Neuronal stem cell (in vitro differentiated cells): ENCODE measurements at regions not wholly inside any gene's neighbourhood (a gene's known extent, or its start where the extent isn't known, plus 50 kb on each side); places are given as distances from the start of the nearest gene placed in this dataset.

Experiments used
- DNase-seq: peaks from one replicate; pipeline ENCODE4 v3.0.0-alpha.2; 2013; ENCODE audit warnings: low spot score
- H2AFZ ChIP-seq: one replicate; pipeline ENCODE4 v1.6.1; 2013; ENCODE audit warnings: mild to moderate bottlenecking, low read length, inconsistent platforms
- H2AK5ac ChIP-seq: 2 replicates; pipeline ENCODE4 v1.6.1; 2013; ENCODE audit warnings: low read depth, mild to moderate bottlenecking, inconsistent platforms, low read length, moderate library complexity, mixed read lengths
- H2BK120ac ChIP-seq: 2 replicates; pipeline ENCODE4 v1.6.1; 2013; ENCODE audit warnings: low read depth, mild to moderate bottlenecking, inconsistent platforms, low read length, moderate library complexity, mixed read lengths
- H2BK12ac ChIP-seq: one replicate; pipeline ENCODE4 v1.6.1; 2013; ENCODE audit warnings: low read length, inconsistent platforms
- H2BK15ac ChIP-seq: 2 replicates; pipeline ENCODE4 v1.6.1; 2013; ENCODE audit warnings: mild to moderate bottlenecking, low read length, inconsistent platforms, mixed read lengths
- H2BK5ac ChIP-seq: one replicate; pipeline ENCODE4 v1.6.1; 2013; ENCODE audit warnings: inconsistent platforms, mild to moderate bottlenecking, low read length, moderate library complexity
- H3K14ac ChIP-seq: one replicate; pipeline ENCODE4 v1.6.1; 2013; ENCODE audit warnings: low read length, inconsistent platforms
- H3K18ac ChIP-seq: 2 replicates; pipeline ENCODE4 v1.6.1; 2013; ENCODE audit warnings: low read length, inconsistent platforms
- H3K23ac ChIP-seq: 2 replicates; pipeline ENCODE4 v1.6.1; 2013; ENCODE audit warnings: low read depth, mild to moderate bottlenecking, mixed read lengths, low read length, inconsistent platforms; ENCODE audit not compliant: poor library complexity
- H3K27ac ChIP-seq: replicated peaks from 3 replicates; pipeline ENCODE4 v1.5.1; 2013; ENCODE audit warnings: low read length, inconsistent platforms
- H3K27me3 ChIP-seq, 3 experiments: 2 replicates each; pipeline ENCODE4 v1.6.1; 2013; ENCODE audit warnings: low read length in 3 of 3, mild to moderate bottlenecking in 2 of 3, inconsistent platforms in 1 of 3, low read depth in 1 of 3, mixed read lengths in 1 of 3, moderate library complexity in 1 of 3; ENCODE audit not compliant: control insufficient read depth in 3 of 3, insufficient read depth in 3 of 3
- H3K36me3 ChIP-seq, 2 donors: replicated peaks in 1 of 2; 2 replicates each; pipeline ENCODE4 v1.6.1; 2013; ENCODE audit warnings: low read length in 2 of 2; ENCODE audit not compliant: control insufficient read depth in 2 of 2, insufficient read depth in 2 of 2
- H3K4ac ChIP-seq: 2 replicates; pipeline ENCODE4 v1.6.1; 2013; ENCODE audit warnings: inconsistent platforms, mild to moderate bottlenecking, low read length, moderate library complexity
- H3K4me1 ChIP-seq, 2 donors: 1 replicate in 1 of 2; 2 replicates in 1 of 2; pipeline ENCODE4 v1.6.1; 2013; ENCODE audit warnings: low read length in 2 of 2, low read depth in 1 of 2; ENCODE audit not compliant: control insufficient read depth in 2 of 2, insufficient read depth in 1 of 2
- H3K4me2 ChIP-seq: one replicate; pipeline ENCODE4 v1.6.1; 2013; ENCODE audit warnings: mild to moderate bottlenecking, low read length, inconsistent platforms; ENCODE audit not compliant: insufficient read depth, poor library complexity, severe bottlenecking
- H3K4me3 ChIP-seq, 2 donors: 2 replicates each; pipeline ENCODE4 v1.5.1; 2013; ENCODE audit warnings: low read length in 2 of 2, mild to moderate bottlenecking in 2 of 2, inconsistent platforms in 1 of 2, moderate library complexity in 1 of 2
- H3K79me1 ChIP-seq: one replicate; pipeline ENCODE4 v1.6.1; 2013; ENCODE audit warnings: low read depth, mild to moderate bottlenecking, inconsistent platforms, low read length, moderate library complexity
- H3K9ac ChIP-seq: one replicate; pipeline ENCODE4 v1.6.1; 2013; ENCODE audit warnings: mild to moderate bottlenecking, low read depth, low read length, inconsistent platforms; ENCODE audit not compliant: poor library complexity
- H3K9me3 ChIP-seq, 2 donors: replicated peaks in 1 of 2; 2 replicates each; pipeline versions ENCODE3 to v1.6.1; 2013; ENCODE audit warnings: low read length in 2 of 2, mild to moderate bottlenecking in 2 of 2, inconsistent platforms in 1 of 2, low read depth in 1 of 2, mixed read lengths in 1 of 2, moderate library complexity in 1 of 2; ENCODE audit not compliant: control insufficient read depth in 2 of 2, insufficient read depth in 1 of 2
- H4K8ac ChIP-seq: one replicate; pipeline ENCODE4 v1.6.1; 2013; ENCODE audit warnings: low read depth, mild to moderate bottlenecking, inconsistent platforms, low read length, moderate library complexity
- H4K91ac ChIP-seq: one replicate; pipeline ENCODE4 v1.6.1; 2013; ENCODE audit warnings: low read length, low read depth, mild to moderate bottlenecking, inconsistent platforms; ENCODE audit not compliant: poor library complexity
- WGBS, 2 donors: extraction: QIAGEN DNeasy Blood & Tissue Kit; methylation state at CpG; one replicate each; pipeline ENCODE4 v1.1.7; 2013; ENCODE audit warnings: missing lambda C conversion rate in 2 of 2, mixed read lengths in 1 of 2; ENCODE audit not compliant: insufficient read length in 2 of 2, insufficient replicate concordance in 1 of 2; ENCODE audit errors: extremely low coverage in 2 of 2; 5-methylcytosine and 5-hydroxymethylcytosine counted together

DNA sequence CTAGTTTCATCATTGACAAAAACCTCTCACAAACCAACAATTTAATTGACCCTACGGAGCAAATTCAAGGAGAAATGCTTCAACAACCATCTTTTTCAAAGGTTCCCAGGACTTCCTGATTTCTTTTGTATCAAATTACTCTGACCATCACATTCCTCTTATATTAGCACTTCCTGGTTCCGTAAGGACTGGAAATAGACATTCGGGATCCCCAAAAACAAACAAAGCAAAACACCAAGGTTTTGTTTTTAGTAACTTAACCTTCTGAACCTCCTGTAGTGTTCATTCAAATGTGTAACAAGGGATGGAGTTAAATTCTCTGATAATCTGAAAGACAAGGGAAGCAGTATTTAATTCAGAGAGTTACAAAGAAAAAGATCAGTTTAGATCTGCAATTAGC is 387.6 kb upstream of the NRP1 start:
- peaks cover 3 to 22% of the 10 kb centered on the region in 2 donors for H3K9me3 ChIP-seq
- no peaks in the 10 kb centered on the region for H3K36me3 ChIP-seq
- no peak overlapping the region for H2BK12ac ChIP-seq
- no peak overlapping the region for H3K14ac ChIP-seq
- no peak overlapping the region for H3K23ac ChIP-seq
- H3K4me1 ChIP-seq: peaks cover 2 to 3% of the 10 kb centered on the region in 2 donors
- no peak overlapping the region for H2AFZ ChIP-seq
- H3K4me2 ChIP-seq: no peak overlapping the region
- no peak overlapping the region for H2BK15ac ChIP-seq
- no peak overlapping the region for H3K4ac ChIP-seq
- H2BK5ac ChIP-seq: no peak overlapping the region
- H4K91ac ChIP-seq: no peak overlapping the region
- H3K4me3 ChIP-seq: no peak overlapping the region
- no peaks in the 10 kb centered on the region for H3K27me3 ChIP-seq
- no peak overlapping the region for H4K8ac ChIP-seq
- no peak overlapping the region for H2AK5ac ChIP-seq
- H3K9ac ChIP-seq: no peak overlapping the region
- no CpG with 5 or more reads among the region's 3 CpGs for WGBS, 2 donors
- no peaks in the 10 kb centered on the region for H3K79me1 ChIP-seq
- no peak for DNase-seq
- H3K18ac ChIP-seq: no peak overlapping the region
- no peak overlapping the region for H3K27ac ChIP-seq
- H2BK120ac ChIP-seq: no peak overlapping the region

GRCh38 chr10:33721509-33721908 is 387.0 kb upstream of the NRP1 start:
- H4K91ac ChIP-seq: no peak overlapping the region
- no peak overlapping the region for H2BK12ac ChIP-seq
- H3K27me3 ChIP-seq: no peaks in the 10 kb centered on the region
- H3K4me3 ChIP-seq: no peak overlapping the region
- H3K27ac ChIP-seq: no peak overlapping the region
- no peak overlapping the region for H2BK5ac ChIP-seq
- no peak overlapping the region for H2BK15ac ChIP-seq
- H3K4ac ChIP-seq: no peak overlapping the region
- no peak overlapping the region for H2AFZ ChIP-seq
- no peak overlapping the region for H2AK5ac ChIP-seq
- no peak for DNase-seq
- peaks cover 2 to 3% of the 10 kb centered on the region in 2 donors for H3K4me1 ChIP-seq
- no peak overlapping the region for H3K23ac ChIP-seq
- H3K79me1 ChIP-seq: no peaks in the 10 kb centered on the region
- H3K9ac ChIP-seq: no peak overlapping the region
- peaks cover 3 to 22% of the 10 kb centered on the region in 2 donors for H3K9me3 ChIP-seq
- no peak overlapping the region for H3K14ac ChIP-seq
- no peak overlapping the region for H3K4me2 ChIP-seq
- no peak overlapping the region for H2BK120ac ChIP-seq
- no peak overlapping the region for H3K18ac ChIP-seq
- no peaks in the 10 kb centered on the region for H3K36me3 ChIP-seq
- H4K8ac ChIP-seq: no peak overlapping the region
- no CpG with 5 or more reads among the region's 7 CpGs for WGBS, 2 donors

- DNase-seq: no peak
These were observed 385.7 kb upstream of the NRP1 start for GRCh38 chr10:33720161-33720560.

GRCh38 chr10:33719005-33719703 is 384.7 kb upstream of the NRP1 start:
- no peak overlapping the region for H2AFZ ChIP-seq
- no peak overlapping the region for H2BK120ac ChIP-seq
- no peak overlapping the region for H3K18ac ChIP-seq
- H3K79me1 ChIP-seq: no peaks in the 10 kb centered on the region
- H3K4me3 ChIP-seq: no peak overlapping the region
- no CpG with 5 or more reads among the region's 8 CpGs for WGBS, 2 donors
- no peak overlapping the region for H2BK12ac ChIP-seq
- peaks cover 2 to 6% of the 10 kb centered on the region in 2 donors for H3K4me1 ChIP-seq
- peak overlapping the region; percentile 26 for H3K9ac ChIP-seq
- no peaks in the 10 kb centered on the region for H3K27me3 ChIP-seq
- no peak overlapping the region for H2BK5ac ChIP-seq
- no peak overlapping the region for H3K4ac ChIP-seq
- no peak overlapping the region for H3K27ac ChIP-seq
- no peaks in the 10 kb centered on the region for H3K36me3 ChIP-seq
- H4K8ac ChIP-seq: no peak overlapping the region
- DNase-seq: no peak
- peaks cover 3 to 22% of the 10 kb centered on the region in 2 donors for H3K9me3 ChIP-seq
- H4K91ac ChIP-seq: no peak overlapping the region
- no peak overlapping the region for H3K4me2 ChIP-seq
- no peak overlapping the region for H2BK15ac ChIP-seq
- H3K23ac ChIP-seq: no peak overlapping the region
- no peak overlapping the region for H2AK5ac ChIP-seq
- no peak overlapping the region for H3K14ac ChIP-seq

More at GRCh38 chr10:33720161-33720560, 385.7 kb upstream of the NRP1 start:
- H2BK5ac ChIP-seq: no peak overlapping the region
- no peaks in the 10 kb centered on the region for H3K79me1 ChIP-seq
- no peak overlapping the region for H3K4me3 ChIP-seq
- H3K9me3 ChIP-seq: peaks cover 3 to 22% of the 10 kb centered on the region in 2 donors
- H3K4me2 ChIP-seq: no peak overlapping the region
- no peak overlapping the region for H2BK15ac ChIP-seq
- no peak overlapping the region for H3K23ac ChIP-seq
- no peak overlapping the region for H2BK120ac ChIP-seq
- no peaks in the 10 kb centered on the region for H3K36me3 ChIP-seq
- H3K27me3 ChIP-seq: no peaks in the 10 kb centered on the region
- H3K18ac ChIP-seq: no peak overlapping the region
- no peak overlapping the region for H2AFZ ChIP-seq
- no peak overlapping the region for H2BK12ac ChIP-seq
- no peak overlapping the region for H2AK5ac ChIP-seq
- H4K91ac ChIP-seq: no peak overlapping the region
- H3K4ac ChIP-seq: no peak overlapping the region
- no peak overlapping the region for H3K9ac ChIP-seq
- H3K27ac ChIP-seq: no peak overlapping the region
- peaks cover 2 to 4% of the 10 kb centered on the region in 2 donors for H3K4me1 ChIP-seq
- H4K8ac ChIP-seq: no peak overlapping the region
- no peak overlapping the region for H3K14ac ChIP-seq
- no CpG with 5 or more reads among the region's 2 CpGs for WGBS, 2 donors
